GM12874 (cell line): ENCODE measurements at regions not wholly inside any gene's neighbourhood (a gene's known extent, or its start where the extent isn't known, plus 50 kb on each side); places are given as distances from the start of the nearest gene placed in this dataset.

Experiments used
- TF ChIP-seq, protein P1 (sequence below): IDR thresholded peaks from 2 replicates; pipeline ENCODE4 v1.5.1; 2011; ENCODE audit warnings: low read depth, mild to moderate bottlenecking, control low read depth, low read length, moderate library complexity; ENCODE audit not compliant: insufficient read depth

DNA sequence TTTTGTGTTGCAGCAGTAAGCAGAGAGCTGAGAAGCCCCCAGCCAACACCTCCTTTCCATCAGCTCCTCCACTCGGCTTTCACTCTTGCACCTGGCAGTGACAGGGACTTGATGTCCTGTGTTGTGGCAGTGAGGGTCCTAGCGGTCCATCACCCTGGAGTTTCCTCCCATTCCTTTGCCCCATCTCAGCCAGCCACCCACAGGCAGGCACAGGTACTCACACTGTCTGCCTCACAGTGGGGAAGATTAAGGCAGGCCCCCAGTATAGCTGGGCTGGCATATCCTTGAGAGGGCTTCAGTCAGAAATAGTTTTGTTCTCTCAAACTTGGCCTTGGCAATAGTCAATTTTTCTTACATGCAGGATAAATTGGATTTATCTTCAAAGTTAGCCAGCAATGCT lies 362.7 kb downstream of the GADD45G start:
- TF ChIP-seq, protein P1, sequence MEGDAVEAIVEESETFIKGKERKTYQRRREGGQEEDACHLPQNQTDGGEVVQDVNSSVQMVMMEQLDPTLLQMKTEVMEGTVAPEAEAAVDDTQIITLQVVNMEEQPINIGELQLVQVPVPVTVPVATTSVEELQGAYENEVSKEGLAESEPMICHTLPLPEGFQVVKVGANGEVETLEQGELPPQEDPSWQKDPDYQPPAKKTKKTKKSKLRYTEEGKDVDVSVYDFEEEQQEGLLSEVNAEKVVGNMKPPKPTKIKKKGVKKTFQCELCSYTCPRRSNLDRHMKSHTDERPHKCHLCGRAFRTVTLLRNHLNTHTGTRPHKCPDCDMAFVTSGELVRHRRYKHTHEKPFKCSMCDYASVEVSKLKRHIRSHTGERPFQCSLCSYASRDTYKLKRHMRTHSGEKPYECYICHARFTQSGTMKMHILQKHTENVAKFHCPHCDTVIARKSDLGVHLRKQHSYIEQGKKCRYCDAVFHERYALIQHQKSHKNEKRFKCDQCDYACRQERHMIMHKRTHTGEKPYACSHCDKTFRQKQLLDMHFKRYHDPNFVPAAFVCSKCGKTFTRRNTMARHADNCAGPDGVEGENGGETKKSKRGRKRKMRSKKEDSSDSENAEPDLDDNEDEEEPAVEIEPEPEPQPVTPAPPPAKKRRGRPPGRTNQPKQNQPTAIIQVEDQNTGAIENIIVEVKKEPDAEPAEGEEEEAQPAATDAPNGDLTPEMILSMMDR = no peak

DNA sequence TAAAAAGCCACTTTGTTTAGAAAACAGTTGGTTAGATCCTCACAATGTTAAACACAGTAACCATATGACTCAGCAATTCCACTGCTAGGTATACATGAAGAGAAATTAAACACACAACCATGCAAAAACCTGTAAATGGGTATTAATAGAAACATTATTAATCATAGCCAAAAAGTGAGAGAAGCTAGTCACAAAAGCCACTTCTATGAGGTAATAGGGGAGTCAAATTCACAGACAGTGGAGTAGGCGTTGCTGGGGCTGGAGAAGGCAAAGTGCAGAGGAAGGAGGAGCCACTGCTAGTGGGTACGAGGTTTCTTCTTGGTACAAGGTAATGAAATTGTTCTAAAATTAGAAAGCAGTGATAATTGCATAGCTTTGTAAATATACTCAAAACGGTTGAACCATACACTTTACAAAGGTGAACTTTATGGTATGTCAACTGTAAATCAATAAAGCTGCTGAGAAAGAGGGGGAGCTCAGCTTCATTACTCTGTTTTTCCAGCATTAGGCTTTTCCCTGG lies 364.4 kb downstream of the GADD45G start:
- TF ChIP-seq, protein P1 = no peak

DNA sequence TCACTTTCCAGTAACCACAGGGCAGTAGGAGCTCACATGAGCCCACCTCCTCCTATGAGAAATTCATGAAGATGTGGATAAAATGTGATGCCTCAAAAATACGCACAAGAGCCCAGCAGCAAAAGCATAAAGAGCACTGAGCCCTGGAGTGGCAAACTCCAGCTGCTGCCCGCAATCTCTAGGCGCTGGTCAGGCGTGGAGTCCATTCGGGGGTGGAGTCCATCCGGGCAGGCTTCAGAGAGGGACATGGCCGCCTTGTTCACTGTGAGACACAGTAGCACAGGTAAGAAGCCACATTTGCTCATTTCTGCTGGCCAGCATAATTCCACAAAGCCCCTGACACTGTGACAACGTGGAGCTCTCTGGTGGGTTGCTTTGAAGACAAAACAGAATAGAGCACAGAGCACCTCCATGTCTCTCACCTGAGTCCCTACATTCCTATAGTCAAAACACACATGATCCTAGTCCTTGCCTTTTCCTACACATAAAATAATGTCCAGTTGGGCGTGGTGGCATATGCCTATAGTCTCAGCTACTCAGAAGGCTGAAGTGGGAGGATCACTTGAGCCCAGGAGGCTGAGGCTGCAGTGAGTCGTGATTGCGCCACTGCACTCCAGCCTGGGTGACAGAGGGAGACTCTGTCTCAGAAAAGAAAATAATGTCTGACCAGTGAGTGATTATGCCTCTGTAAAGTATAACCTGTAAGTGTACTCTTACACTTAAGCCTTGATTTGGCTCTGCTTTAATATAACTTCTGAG lies 365.2 kb downstream of the GADD45G start:
- TF ChIP-seq, protein P1 = no peak

- TF ChIP-seq, protein P1 = no peak
Measured at GRCh38 chr9:89970701-89971100, 365.9 kb downstream of the GADD45G start.

GRCh38 chr9:89972535-89972934 lies 367.7 kb downstream of the GADD45G start:
- TF ChIP-seq, protein P1 = no peak

- TF ChIP-seq, protein P1 = no peak
Measured at GRCh38 chr9:89974582-89974981, 369.8 kb downstream of the GADD45G start.

- TF ChIP-seq, protein P1 = no peak
Measured at GRCh38 chr9:89975024-89975423, 370.2 kb downstream of the GADD45G start.
